ENCODE measurements at regions not wholly inside any gene's neighbourhood (a gene's known extent, or its start where the extent isn't known, plus 50 kb on each side); places are given as distances from the start of the nearest gene placed in this dataset.

DNA sequence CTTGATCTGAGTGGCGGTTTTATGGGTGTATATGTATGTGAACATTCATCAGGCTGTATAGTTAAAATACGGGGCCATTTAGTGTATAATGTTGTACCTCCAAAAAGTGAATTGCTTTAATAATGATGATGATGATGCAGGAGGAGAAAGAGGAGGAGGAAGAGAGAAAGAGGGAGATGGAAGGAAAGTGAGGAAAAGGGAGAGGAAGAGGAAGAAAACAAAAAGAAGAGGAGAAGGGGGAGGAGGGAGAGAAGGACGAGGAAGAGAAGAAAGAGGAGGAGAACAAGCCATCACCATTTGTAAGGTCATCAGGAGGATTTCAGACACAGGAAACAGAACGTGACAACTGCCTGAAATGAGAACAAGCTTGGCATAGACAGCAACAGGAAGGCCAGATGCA lies 168.4 kb upstream of the NCKAP5 start:
- Mint-ChIP-seq H3K36me3 (ENCODE audit: insufficient read depth, unreplicated experiment) (no peaks in the 10 kb centered on the region), H3K4me1 (ENCODE audit: low read depth, unreplicated experiment) (no peaks in the 10 kb centered on the region), H3K4me3 (ENCODE audit: low read depth, unreplicated experiment) (no peak overlapping the region), H3K9me3 (ENCODE audit: low read depth, unreplicated experiment) (no peaks in the 10 kb centered on the region), H3K27ac (ENCODE audit: unreplicated experiment) (no peak overlapping the region), H3K27me3 (ENCODE audit: unreplicated experiment) (no peaks in the 10 kb centered on the region)
- no peak for DNase-seq
- intact Hi-C loops (cut with micrococcal nuclease; ENCODE audit: unreplicated experiment), result no loop called here
- CTCF ChIA-PET, result no interaction called here
- no TSS peak for BruUV-seq (replicated peaks)
- TF ChIP-seq, protein P1, sequence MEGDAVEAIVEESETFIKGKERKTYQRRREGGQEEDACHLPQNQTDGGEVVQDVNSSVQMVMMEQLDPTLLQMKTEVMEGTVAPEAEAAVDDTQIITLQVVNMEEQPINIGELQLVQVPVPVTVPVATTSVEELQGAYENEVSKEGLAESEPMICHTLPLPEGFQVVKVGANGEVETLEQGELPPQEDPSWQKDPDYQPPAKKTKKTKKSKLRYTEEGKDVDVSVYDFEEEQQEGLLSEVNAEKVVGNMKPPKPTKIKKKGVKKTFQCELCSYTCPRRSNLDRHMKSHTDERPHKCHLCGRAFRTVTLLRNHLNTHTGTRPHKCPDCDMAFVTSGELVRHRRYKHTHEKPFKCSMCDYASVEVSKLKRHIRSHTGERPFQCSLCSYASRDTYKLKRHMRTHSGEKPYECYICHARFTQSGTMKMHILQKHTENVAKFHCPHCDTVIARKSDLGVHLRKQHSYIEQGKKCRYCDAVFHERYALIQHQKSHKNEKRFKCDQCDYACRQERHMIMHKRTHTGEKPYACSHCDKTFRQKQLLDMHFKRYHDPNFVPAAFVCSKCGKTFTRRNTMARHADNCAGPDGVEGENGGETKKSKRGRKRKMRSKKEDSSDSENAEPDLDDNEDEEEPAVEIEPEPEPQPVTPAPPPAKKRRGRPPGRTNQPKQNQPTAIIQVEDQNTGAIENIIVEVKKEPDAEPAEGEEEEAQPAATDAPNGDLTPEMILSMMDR (IDR thresholded peaks at IDR 0.05; ENCODE audit: unreplicated experiment), result no peak

DNA sequence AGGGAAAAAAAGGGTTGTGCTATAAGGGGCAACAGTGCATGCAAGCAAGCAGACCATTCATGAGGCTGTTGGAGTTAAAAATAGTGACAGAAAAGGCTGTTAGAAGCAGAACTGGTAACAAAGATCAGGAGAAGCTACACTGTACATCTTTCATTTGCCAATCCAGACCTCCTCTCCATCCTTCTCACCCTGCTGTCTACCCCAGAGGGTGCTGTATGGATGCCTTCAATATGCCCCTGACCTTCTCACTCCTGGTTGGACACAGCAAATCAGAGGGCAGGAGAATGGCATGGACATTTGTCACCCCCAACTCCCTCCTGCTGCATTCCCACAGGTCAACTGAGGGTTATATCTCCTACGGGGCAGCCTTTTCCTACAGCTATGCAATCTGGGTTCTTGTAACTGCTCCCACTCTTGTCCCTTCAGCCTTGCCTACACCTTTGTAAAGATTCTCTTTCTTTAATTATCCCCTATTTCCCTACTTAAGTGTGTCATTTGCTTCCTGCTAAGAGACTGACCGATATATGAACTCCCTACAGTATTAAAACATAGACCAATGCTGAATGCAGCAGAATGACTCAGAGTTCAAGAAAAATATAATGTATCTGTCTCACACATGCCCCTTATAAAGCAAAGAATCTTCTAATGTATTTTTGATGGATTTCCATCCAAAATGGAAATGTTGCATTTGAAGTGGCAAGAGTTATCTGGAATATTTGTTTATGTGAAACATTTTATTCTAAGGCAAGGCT lies 169.2 kb upstream of the NCKAP5 start:
- H3K9me3 Mint-ChIP-seq (ENCODE audit: low read depth, unreplicated experiment), result peaks cover under 1% of the 10 kb centered on the region
- H3K4me3 Mint-ChIP-seq (ENCODE audit: low read depth, unreplicated experiment), result no peak overlapping the region
- no peaks in the 10 kb centered on the region for H3K36me3 Mint-ChIP-seq (ENCODE audit: insufficient read depth, unreplicated experiment)
- intact Hi-C loops (cut with micrococcal nuclease; ENCODE audit: unreplicated experiment), result no loop called here
- BruUV-seq (replicated peaks), result no TSS peak
- CTCF ChIA-PET, result no interaction called here
- DNase-seq, result no peak
- H3K4me1 Mint-ChIP-seq (ENCODE audit: low read depth, unreplicated experiment), result no peaks in the 10 kb centered on the region
- H3K27ac Mint-ChIP-seq (ENCODE audit: unreplicated experiment), result no peak overlapping the region
- TF ChIP-seq, protein P1 (IDR thresholded peaks at IDR 0.05; ENCODE audit: unreplicated experiment), result no peak
- no peaks in the 10 kb centered on the region for H3K27me3 Mint-ChIP-seq (ENCODE audit: unreplicated experiment)

DNA sequence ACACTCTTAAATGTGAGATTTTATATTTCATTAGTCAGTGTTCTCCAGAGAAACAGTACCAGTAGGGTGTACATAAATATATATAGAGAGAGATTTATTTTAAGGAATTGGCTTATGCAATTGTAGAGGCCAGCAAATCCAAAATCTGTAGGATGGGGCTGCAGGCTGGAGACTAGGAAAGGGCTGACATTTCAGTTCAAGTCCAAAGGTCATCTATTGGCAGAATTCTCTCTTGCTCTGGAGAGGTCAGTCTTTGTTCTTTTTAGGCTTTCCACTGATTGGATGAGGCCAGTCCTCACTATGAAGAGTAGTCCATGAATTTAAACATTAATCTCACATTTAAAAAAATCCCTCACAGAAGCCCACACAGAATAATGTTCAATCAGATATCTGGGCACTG lies 170.8 kb upstream of the NCKAP5 start:
- TF ChIP-seq, protein P1 (IDR thresholded peaks at IDR 0.05; ENCODE audit: unreplicated experiment), result no peak
- no peak overlapping the region for H3K4me3 Mint-ChIP-seq (ENCODE audit: low read depth, unreplicated experiment)
- peaks cover 2% of the 10 kb centered on the region for H3K9me3 Mint-ChIP-seq (ENCODE audit: low read depth, unreplicated experiment)
- H3K4me1 Mint-ChIP-seq (ENCODE audit: low read depth, unreplicated experiment), result no peaks in the 10 kb centered on the region
- H3K27ac Mint-ChIP-seq (ENCODE audit: unreplicated experiment), result no peak overlapping the region
- H3K27me3 Mint-ChIP-seq (ENCODE audit: unreplicated experiment), result no peaks in the 10 kb centered on the region
- intact Hi-C loops (cut with micrococcal nuclease; ENCODE audit: unreplicated experiment), result no loop called here
- CTCF ChIA-PET, result no interaction called here
- no TSS peak for BruUV-seq (replicated peaks)
- H3K36me3 Mint-ChIP-seq (ENCODE audit: insufficient read depth, unreplicated experiment), result no peaks in the 10 kb centered on the region
- no peak for DNase-seq

DNA sequence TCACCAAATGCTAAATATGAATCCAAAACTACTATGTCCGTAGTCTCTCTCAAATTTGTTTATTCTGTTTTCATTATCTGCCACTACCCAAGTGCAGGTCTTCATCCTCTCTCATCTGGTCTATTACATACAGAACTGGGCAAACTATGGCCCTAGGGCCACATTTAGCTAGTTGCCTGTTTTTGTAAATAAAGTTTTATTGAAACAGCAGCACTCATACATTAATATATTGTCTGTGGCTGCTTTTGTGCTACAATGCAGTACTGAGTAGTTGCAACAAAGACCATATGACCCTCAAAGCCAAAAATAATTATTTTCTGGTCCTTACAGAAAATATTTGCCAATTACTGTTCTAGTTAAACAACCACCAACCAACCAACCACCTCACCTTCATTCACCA lies 172.2 kb upstream of the NCKAP5 start:
- peaks cover 2% of the 10 kb centered on the region for H3K9me3 Mint-ChIP-seq (ENCODE audit: low read depth, unreplicated experiment)
- no TSS peak for BruUV-seq (replicated peaks)
- H3K36me3 Mint-ChIP-seq (ENCODE audit: insufficient read depth, unreplicated experiment), result no peaks in the 10 kb centered on the region
- H3K4me1 Mint-ChIP-seq (ENCODE audit: low read depth, unreplicated experiment), result no peaks in the 10 kb centered on the region
- intact Hi-C loops (cut with micrococcal nuclease; ENCODE audit: unreplicated experiment), result no loop called here
- H3K4me3 Mint-ChIP-seq (ENCODE audit: low read depth, unreplicated experiment), result no peak overlapping the region
- no peaks in the 10 kb centered on the region for H3K27me3 Mint-ChIP-seq (ENCODE audit: unreplicated experiment)
- CTCF ChIA-PET, result no interaction called here
- no peak overlapping the region for H3K27ac Mint-ChIP-seq (ENCODE audit: unreplicated experiment)
- TF ChIP-seq, protein P1 (IDR thresholded peaks at IDR 0.05; ENCODE audit: unreplicated experiment), result no peak
- DNase-seq, result no peak

Measured in Calu3 (cell line).